AG04450 (cell line): ENCODE measurements at regions not wholly inside any gene's neighbourhood (a gene's known extent, or its start where the extent isn't known, plus 50 kb on each side); places are given as distances from the start of the nearest gene placed in this dataset.

ENCODE experiments used
- CTCF ChIA-PET: fragments of 300-600, 350-600 bp; formaldehyde crosslinking; extraction: SDS; loops from one replicate; lab custom pipeline; 2022; ENCODE audit warnings: antibody characterized with exemption, inconsistent platforms; lab: Charles Lee
- POLR2A ChIA-PET: fragments of 350-600 bp; formaldehyde crosslinking; extraction: SDS; loops from one replicate; lab custom pipeline; 2021; ENCODE audit warnings: antibody characterized with exemption, inconsistent platforms; lab: Yijun Ruan, JAX
- DNase-seq: peaks from one replicate; pipeline ENCODE4 v3.0.0-alpha.2; 2011; ENCODE audit warnings: low read depth, low spot score
- H3K27ac ChIP-seq: one replicate; pipeline ENCODE4 v1.5.1; 2012; ENCODE audit warnings: low read depth, low read length, control low read depth
- H3K27me3 ChIP-seq: one replicate; pipeline ENCODE4 v1.6.0; 2012; ENCODE audit warnings: low read length; ENCODE audit not compliant: control insufficient read depth, insufficient read depth
- H3K4me3 ChIP-seq: 2 replicates; pipeline ENCODE4 v1.5.1; 2011; ENCODE audit warnings: mild to moderate bottlenecking, low read depth, low read length, control low read depth
- H3K9me3 ChIP-seq: 2 replicates; pipeline ENCODE4 v1.5.1; 2012; ENCODE audit warnings: low read length; ENCODE audit not compliant: control insufficient read depth, insufficient read depth
- TF ChIP-seq, protein P1 (sequence below): IDR thresholded peaks from 2 replicates; pipeline ENCODE4 v1.5.1; 2011; ENCODE audit warnings: low read depth, low read length, control low read depth, inconsistent platforms

DNA sequence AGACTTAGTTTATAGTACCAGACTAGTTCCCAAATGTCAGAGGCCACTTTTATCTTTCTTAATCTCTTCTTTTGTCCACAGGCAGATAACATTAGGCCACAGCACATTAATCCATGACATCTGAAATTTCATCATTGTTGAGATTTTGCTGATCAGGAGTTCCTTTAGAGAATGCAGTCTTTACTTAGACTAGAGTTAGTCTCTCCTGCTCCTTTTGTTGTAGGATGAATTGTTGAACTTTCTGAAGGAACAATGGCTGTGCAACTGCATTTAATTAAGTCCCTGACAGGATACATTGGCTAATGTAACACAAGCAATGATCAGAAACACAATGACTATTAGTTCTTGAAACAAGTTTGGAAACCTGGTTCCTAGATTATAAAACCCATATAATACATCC, 266.3 kb downstream of the PCDH20 start:
- H3K27me3 ChIP-seq: no peaks in the 10 kb centered on the region
- TF ChIP-seq, protein P1, sequence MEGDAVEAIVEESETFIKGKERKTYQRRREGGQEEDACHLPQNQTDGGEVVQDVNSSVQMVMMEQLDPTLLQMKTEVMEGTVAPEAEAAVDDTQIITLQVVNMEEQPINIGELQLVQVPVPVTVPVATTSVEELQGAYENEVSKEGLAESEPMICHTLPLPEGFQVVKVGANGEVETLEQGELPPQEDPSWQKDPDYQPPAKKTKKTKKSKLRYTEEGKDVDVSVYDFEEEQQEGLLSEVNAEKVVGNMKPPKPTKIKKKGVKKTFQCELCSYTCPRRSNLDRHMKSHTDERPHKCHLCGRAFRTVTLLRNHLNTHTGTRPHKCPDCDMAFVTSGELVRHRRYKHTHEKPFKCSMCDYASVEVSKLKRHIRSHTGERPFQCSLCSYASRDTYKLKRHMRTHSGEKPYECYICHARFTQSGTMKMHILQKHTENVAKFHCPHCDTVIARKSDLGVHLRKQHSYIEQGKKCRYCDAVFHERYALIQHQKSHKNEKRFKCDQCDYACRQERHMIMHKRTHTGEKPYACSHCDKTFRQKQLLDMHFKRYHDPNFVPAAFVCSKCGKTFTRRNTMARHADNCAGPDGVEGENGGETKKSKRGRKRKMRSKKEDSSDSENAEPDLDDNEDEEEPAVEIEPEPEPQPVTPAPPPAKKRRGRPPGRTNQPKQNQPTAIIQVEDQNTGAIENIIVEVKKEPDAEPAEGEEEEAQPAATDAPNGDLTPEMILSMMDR: no peak
- H3K4me3 ChIP-seq: no peak overlapping the region
- H3K27ac ChIP-seq: no peak overlapping the region
- H3K9me3 ChIP-seq: peaks cover 14% of the 10 kb centered on the region
- DNase-seq: no peak
- ChIA-PET CTCF (no interaction called here), POLR2A (no interaction called here)

DNA sequence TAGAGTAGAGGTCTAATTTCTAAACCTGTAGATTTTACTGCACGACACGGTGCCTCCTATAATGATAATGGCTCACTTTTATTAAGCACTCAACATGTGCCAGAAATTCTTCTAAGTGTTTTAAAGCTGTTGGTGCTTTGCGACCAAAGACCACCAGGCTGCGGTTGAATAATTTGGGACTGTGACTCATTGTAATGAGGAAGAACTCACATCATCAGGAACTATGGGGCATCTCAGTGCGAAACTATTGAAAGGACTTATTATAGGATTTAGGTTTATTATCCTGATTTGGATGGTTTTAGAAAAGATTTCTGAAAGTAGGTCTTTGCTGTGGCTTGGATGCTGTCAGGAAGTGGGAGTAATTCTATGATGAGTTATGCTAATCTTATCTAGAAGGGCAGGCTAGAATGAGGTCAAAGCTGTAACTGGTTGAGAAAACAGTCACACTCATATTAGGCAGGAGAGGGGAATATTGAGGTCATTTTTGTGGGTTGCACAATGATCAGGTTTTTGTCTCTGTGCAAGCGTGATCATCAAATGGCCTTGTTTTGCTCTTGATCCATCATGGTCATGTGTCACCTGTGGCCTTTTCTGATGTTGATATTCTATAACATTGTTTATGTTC, 266.8 kb downstream of the PCDH20 start:
- no peaks in the 10 kb centered on the region for H3K27me3 ChIP-seq
- POLR2A ChIA-PET: no interaction called here

DNA sequence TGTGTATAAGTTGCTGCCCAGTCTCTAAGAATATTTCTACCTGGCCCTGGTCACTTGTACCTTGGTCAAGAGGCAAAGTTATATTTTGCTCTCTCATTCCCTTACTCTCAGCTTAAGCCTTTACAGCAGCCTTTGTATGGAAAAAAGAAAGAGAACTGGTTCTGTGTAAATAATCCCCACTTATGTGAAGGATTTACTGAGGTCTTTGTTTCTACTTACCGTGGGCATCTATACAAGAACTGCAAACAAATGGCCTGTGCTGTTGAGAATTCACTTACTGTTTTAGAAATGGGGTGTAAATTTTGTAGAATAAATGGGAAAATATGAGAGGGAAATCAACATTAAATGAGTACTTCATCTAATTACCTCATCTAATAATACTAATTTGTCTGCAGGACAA, 267.4 kb downstream of the PCDH20 start:
- ChIA-PET CTCF (no interaction called here), POLR2A (no interaction called here)
- Histone ChIP-seq H3K9me3 (peaks cover 14% of the 10 kb centered on the region), H3K27me3 (no peaks in the 10 kb centered on the region), H3K4me3 (no peak overlapping the region), H3K27ac (no peak overlapping the region)
- DNase-seq: no peak
- TF ChIP-seq, protein P1: no peak

More for the DNA sequence above, 266.8 kb downstream of the PCDH20 start:
- Histone ChIP-seq H3K9me3 (peaks cover 14% of the 10 kb centered on the region), H3K27ac (no peak overlapping the region), H3K4me3 (no peak overlapping the region)
- TF ChIP-seq, protein P1: no peak
- CTCF ChIA-PET: no interaction called here
- no peak for DNase-seq

DNA sequence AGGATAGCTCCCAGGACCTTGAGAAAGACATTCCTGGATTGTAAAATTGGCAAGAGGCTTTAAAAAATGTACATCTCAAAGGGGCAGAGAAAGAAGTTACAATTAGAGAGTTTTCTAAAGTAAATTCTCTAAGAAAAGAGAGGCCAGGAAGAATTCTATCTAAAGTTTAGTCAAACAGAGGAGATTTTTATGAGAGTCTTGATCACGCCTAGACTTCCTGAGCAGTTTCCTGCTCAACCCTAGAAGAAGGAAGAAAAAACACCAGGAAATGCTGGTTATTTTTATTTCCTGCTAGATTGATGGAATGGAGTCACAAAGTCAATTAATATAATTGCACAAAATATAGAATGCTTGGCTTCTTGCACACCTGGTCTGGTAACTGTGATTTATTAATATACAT, 269.1 kb downstream of the PCDH20 start:
- ChIA-PET POLR2A (no interaction called here), CTCF (no interaction called here)
- H3K4me3 ChIP-seq: no peak overlapping the region
- H3K27me3 ChIP-seq: no peaks in the 10 kb centered on the region
- DNase-seq: no peak
- H3K9me3 ChIP-seq: peaks cover 14% of the 10 kb centered on the region
- no peak overlapping the region for H3K27ac ChIP-seq
- TF ChIP-seq, protein P1: no peak

DNA sequence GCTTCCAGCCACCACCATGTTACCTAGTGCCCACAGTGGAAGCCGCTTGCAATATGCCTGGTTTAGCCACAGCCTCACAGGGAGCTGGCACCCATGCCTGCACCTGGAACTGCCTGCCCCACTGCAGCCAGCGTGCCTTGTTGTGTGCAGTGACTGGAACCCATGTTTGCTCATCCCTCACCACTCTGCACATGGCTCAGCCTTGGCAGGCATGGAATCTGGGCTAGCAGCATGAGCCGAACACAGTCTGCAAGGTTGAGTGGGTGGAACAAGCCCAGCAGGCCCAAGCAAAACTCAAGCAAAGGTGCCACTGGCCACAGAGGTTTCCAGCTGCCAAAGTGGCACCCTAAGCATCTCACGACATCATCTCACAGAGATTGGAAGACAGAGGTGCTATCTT, 269.5 kb downstream of the PCDH20 start:
- no peak for DNase-seq
- ChIA-PET POLR2A (no interaction called here), CTCF (no interaction called here)
- Histone ChIP-seq H3K4me3 (no peak overlapping the region), H3K27me3 (no peaks in the 10 kb centered on the region), H3K9me3 (peaks cover 14% of the 10 kb centered on the region), H3K27ac (no peak overlapping the region)
- TF ChIP-seq, protein P1: no peak
